Rectal smooth muscle tissue (tissue), 1 donor: ENCODE measurements at regions not wholly inside any gene's neighbourhood (a gene's known extent, or its start where the extent isn't known, plus 50 kb on each side); places are given as distances from the start of the nearest gene placed in this dataset.

ENCODE experiments used
- H3K27ac ChIP-seq: one replicate; pipeline ENCODE4 v1.7.0; 2013; ENCODE audit warnings: low read depth, low read length, inconsistent platforms
- H3K27me3 ChIP-seq: one replicate; pipeline ENCODE4 v1.7.0; 2013; ENCODE audit warnings: low read length; ENCODE audit not compliant: control insufficient read depth, insufficient read depth
- H3K36me3 ChIP-seq: one replicate; pipeline ENCODE4 v1.7.0; 2013; ENCODE audit warnings: low read length; ENCODE audit not compliant: control insufficient read depth, insufficient read depth
- H3K4me1 ChIP-seq: one replicate; pipeline ENCODE4 v1.7.0; 2013; ENCODE audit warnings: low read length; ENCODE audit not compliant: control insufficient read depth, insufficient read depth
- H3K4me3 ChIP-seq: one replicate; pipeline ENCODE4 v1.7.0; 2013; ENCODE audit warnings: low read length
- H3K9ac ChIP-seq: one replicate; pipeline ENCODE4 v1.7.0; 2013; ENCODE audit warnings: low read length

GRCh38 chr1:96370757-96371156, 350.8 kb upstream of the PTBP2 start:
- Histone ChIP-seq H3K4me1 (no peaks in the 10 kb centered on the region), H3K27me3 (no peaks in the 10 kb centered on the region), H3K36me3 (no peaks in the 10 kb centered on the region), H3K4me3 (no peak overlapping the region), H3K9ac (no peak overlapping the region), H3K27ac (no peak overlapping the region)

- Histone ChIP-seq H3K4me1 (no peaks in the 10 kb centered on the region), H3K9ac (no peak overlapping the region), H3K27ac (no peak overlapping the region), H3K36me3 (no peaks in the 10 kb centered on the region), H3K4me3 (no peak overlapping the region), H3K27me3 (no peaks in the 10 kb centered on the region)
These were observed 348.7 kb upstream of the PTBP2 start for GRCh38 chr1:96372881-96373280.

GRCh38 chr1:96374076-96374762, 347.4 kb upstream of the PTBP2 start:
- no peak overlapping the region for H3K9ac ChIP-seq
- H3K4me1 ChIP-seq: no peaks in the 10 kb centered on the region
- no peaks in the 10 kb centered on the region for H3K36me3 ChIP-seq
- no peak overlapping the region for H3K4me3 ChIP-seq
- H3K27me3 ChIP-seq: no peaks in the 10 kb centered on the region
- no peak overlapping the region for H3K27ac ChIP-seq

GRCh38 chr1:96376846-96377245, 344.7 kb upstream of the PTBP2 start:
- no peaks in the 10 kb centered on the region for H3K36me3 ChIP-seq
- no peak overlapping the region for H3K9ac ChIP-seq
- H3K4me1 ChIP-seq: no peaks in the 10 kb centered on the region
- H3K4me3 ChIP-seq: no peak overlapping the region
- H3K27ac ChIP-seq: no peak overlapping the region
- no peaks in the 10 kb centered on the region for H3K27me3 ChIP-seq

- Histone ChIP-seq H3K4me1 (no peaks in the 10 kb centered on the region), H3K36me3 (no peaks in the 10 kb centered on the region), H3K27ac (no peak overlapping the region), H3K4me3 (no peak overlapping the region), H3K27me3 (no peaks in the 10 kb centered on the region), H3K9ac (no peak overlapping the region)
These were observed 337.0 kb upstream of the PTBP2 start for GRCh38 chr1:96384611-96385010.

GRCh38 chr1:96387785-96388184, 333.8 kb upstream of the PTBP2 start:
- no peak overlapping the region for H3K27ac ChIP-seq
- H3K27me3 ChIP-seq: no peaks in the 10 kb centered on the region
- no peaks in the 10 kb centered on the region for H3K36me3 ChIP-seq
- H3K4me3 ChIP-seq: no peak overlapping the region
- no peaks in the 10 kb centered on the region for H3K4me1 ChIP-seq
- H3K9ac ChIP-seq: no peak overlapping the region

- no peaks in the 10 kb centered on the region for H3K4me1 ChIP-seq
- H3K27me3 ChIP-seq: no peaks in the 10 kb centered on the region
- H3K27ac ChIP-seq: no peak overlapping the region
- H3K36me3 ChIP-seq: no peaks in the 10 kb centered on the region
- no peak overlapping the region for H3K4me3 ChIP-seq
- H3K9ac ChIP-seq: no peak overlapping the region
These were observed 332.9 kb upstream of the PTBP2 start for GRCh38 chr1:96388421-96389310.

- no peaks in the 10 kb centered on the region for H3K27me3 ChIP-seq
- no peaks in the 10 kb centered on the region for H3K36me3 ChIP-seq
- no peaks in the 10 kb centered on the region for H3K4me1 ChIP-seq
- no peak overlapping the region for H3K4me3 ChIP-seq
- H3K9ac ChIP-seq: no peak overlapping the region
- H3K27ac ChIP-seq: no peak overlapping the region
These were observed 321.5 kb upstream of the PTBP2 start for GRCh38 chr1:96400089-96400488.

GRCh38 chr1:96409087-96409486, 312.5 kb upstream of the PTBP2 start:
- no peaks in the 10 kb centered on the region for H3K4me1 ChIP-seq
- H3K27ac ChIP-seq: no peak overlapping the region
- H3K27me3 ChIP-seq: no peaks in the 10 kb centered on the region
- H3K4me3 ChIP-seq: no peak overlapping the region
- no peak overlapping the region for H3K9ac ChIP-seq
- H3K36me3 ChIP-seq: no peaks in the 10 kb centered on the region

- H3K36me3 ChIP-seq: no peaks in the 10 kb centered on the region
- no peak overlapping the region for H3K9ac ChIP-seq
- no peaks in the 10 kb centered on the region for H3K27me3 ChIP-seq
- no peaks in the 10 kb centered on the region for H3K4me1 ChIP-seq
- no peak overlapping the region for H3K4me3 ChIP-seq
- no peak overlapping the region for H3K27ac ChIP-seq
These were observed 311.9 kb upstream of the PTBP2 start for GRCh38 chr1:96409689-96410088.

GRCh38 chr1:96411006-96411405, 310.6 kb upstream of the PTBP2 start:
- no peaks in the 10 kb centered on the region for H3K36me3 ChIP-seq
- no peak overlapping the region for H3K9ac ChIP-seq
- H3K4me3 ChIP-seq: no peak overlapping the region
- no peak overlapping the region for H3K27ac ChIP-seq
- H3K4me1 ChIP-seq: no peaks in the 10 kb centered on the region
- H3K27me3 ChIP-seq: no peaks in the 10 kb centered on the region

GRCh38 chr1:96414598-96414997, 307.0 kb upstream of the PTBP2 start:
- Histone ChIP-seq H3K9ac (no peak overlapping the region), H3K4me1 (peaks cover 3% of the 10 kb centered on the region), H3K27me3 (no peaks in the 10 kb centered on the region), H3K36me3 (no peaks in the 10 kb centered on the region), H3K27ac (no peak overlapping the region), H3K4me3 (no peak overlapping the region)
